Astrocyte of the hippocampus (primary cell): ENCODE measurements at regions not wholly inside any gene's neighbourhood (a gene's known extent, or its start where the extent isn't known, plus 50 kb on each side); places are given as distances from the start of the nearest gene placed in this dataset.
"Not testable (repeated sequence)": the region's sequence is repeated elsewhere in the genome, so short reads cannot be mapped to it uniquely, and the experiment has no call there.

Experiments used
- DNase-seq: peaks from one replicate; pipeline ENCODE4 v3.0.0; 2011; ENCODE audit warnings: low read depth, low spot score

- no peak for DNase-seq
These were observed 242.1 kb upstream of the C2CD4B start for GRCh38 chr15:62407216-62407615.

GRCh38 chr15:62407962-62408361 lies 242.9 kb upstream of the C2CD4B start:
- DNase-seq, result no peak

- DNase-seq, result no peak
These were observed 244.4 kb upstream of the C2CD4B start for GRCh38 chr15:62409466-62409865.

GRCh38 chr15:62412686-62413085 lies 247.6 kb upstream of the C2CD4B start:
- DNase-seq, result no peak

- DNase-seq, result no peak
These were observed 248.1 kb upstream of the C2CD4B start for GRCh38 chr15:62413153-62413552.

- no peak for DNase-seq
These were observed 248.7 kb upstream of the C2CD4B start for GRCh38 chr15:62413786-62414185.

- DNase-seq, result no peak
These were observed 250.4 kb upstream of the C2CD4B start for GRCh38 chr15:62415498-62415897.

GRCh38 chr15:62416526-62416925 lies 251.4 kb upstream of the C2CD4B start:
- no peak for DNase-seq

GRCh38 chr15:62417439-62417838 lies 252.4 kb upstream of the C2CD4B start:
- DNase-seq, result peak; percentile 69

GRCh38 chr15:62418496-62418895 lies 253.4 kb upstream of the C2CD4B start:
- not testable (repeated sequence) for DNase-seq

- no peak for DNase-seq
These were observed 254.1 kb upstream of the C2CD4B start for GRCh38 chr15:62419192-62419591.

- DNase-seq, result not testable (repeated sequence)
These were observed 255.3 kb upstream of the C2CD4B start for GRCh38 chr15:62420371-62420770.

- DNase-seq, result no peak
These were observed 256.2 kb upstream of the C2CD4B start for GRCh38 chr15:62421289-62421688.

GRCh38 chr15:62426387-62426956 lies 261.4 kb upstream of the C2CD4B start:
- DNase-seq, result peak; percentile 97

- DNase-seq, result no peak
These were observed 263.2 kb upstream of the C2CD4B start for GRCh38 chr15:62428259-62428658.

- DNase-seq, result no peak
These were observed 263.9 kb upstream of the C2CD4B start for GRCh38 chr15:62428851-62429598.

- DNase-seq, result no peak
These were observed 265.0 kb upstream of the C2CD4B start for GRCh38 chr15:62430056-62430455.

- no peak for DNase-seq
These were observed 265.5 kb upstream of the C2CD4B start for GRCh38 chr15:62430552-62430951.

GRCh38 chr15:62431008-62431797 lies 266.1 kb upstream of the C2CD4B start:
- no peak for DNase-seq

GRCh38 chr15:62431817-62432216 lies 266.7 kb upstream of the C2CD4B start:
- no peak for DNase-seq

GRCh38 chr15:62432702-62433398 lies 267.8 kb upstream of the C2CD4B start:
- no peak for DNase-seq

GRCh38 chr15:62436235-62436634 lies 271.1 kb upstream of the C2CD4B start:
- DNase-seq, result no peak
